GM12891 (cell line): ENCODE measurements at regions not wholly inside any gene's neighbourhood (a gene's known extent, or its start where the extent isn't known, plus 50 kb on each side); places are given as distances from the start of the nearest gene placed in this dataset.

Experiments
- PAX5 ChIP-seq: IDR thresholded peaks from 2 replicates; pipeline ENCODE4 v1.6.1; 2011; ENCODE audit warnings: low read length, moderate library complexity, mild to moderate bottlenecking; ENCODE audit not compliant: insufficient read depth, severe bottlenecking
- POLR2A ChIP-seq: IDR thresholded peaks from 2 replicates; pipeline ENCODE4 v1.6.1; 2011; ENCODE audit warnings: low read depth, low read length, control low read depth
- POLR2AphosphoS5 ChIP-seq: IDR thresholded peaks from 2 replicates; pipeline ENCODE4 v1.6.1; 2011; ENCODE audit warnings: low read depth, low read length, control low read depth
- POU2F2 ChIP-seq: IDR thresholded peaks from 2 replicates; pipeline ENCODE4 v1.6.1; 2011; ENCODE audit warnings: low read depth, mild to moderate bottlenecking, control low read depth, low read length, moderate library complexity
- SPI1 ChIP-seq: IDR thresholded peaks from 2 replicates; pipeline ENCODE4 v1.6.1; 2011; ENCODE audit warnings: low read depth, low read length, control low read depth
- TAF1 ChIP-seq: IDR thresholded peaks from 2 replicates; pipeline ENCODE4 v1.6.1; 2011; ENCODE audit warnings: low read depth, low read length, control low read depth

- TF ChIP-seq POLR2AphosphoS5 (no peak), TAF1 (no peak), SPI1 (no peak), POLR2A (no peak), POU2F2 (no peak), PAX5 (no peak)
These were observed 333.7 kb upstream of the CDH19 start for GRCh38 chr18:66937546-66937945.
